NCI-H524 treated with DMSO at 0.1 percent for 48 hours (cell line): ENCODE measurements at regions not wholly inside any gene's neighbourhood (a gene's known extent, or its start where the extent isn't known, plus 50 kb on each side); places are given as distances from the start of the nearest gene placed in this dataset.
A peak's percentile ranks its signal among the peaks of the same experiment; 100 is the strongest.

Source experiments
- DNase-seq: peaks from one replicate; lab custom pipeline; 2025; lab: John Stamatoyannopoulos, UW

DNA sequence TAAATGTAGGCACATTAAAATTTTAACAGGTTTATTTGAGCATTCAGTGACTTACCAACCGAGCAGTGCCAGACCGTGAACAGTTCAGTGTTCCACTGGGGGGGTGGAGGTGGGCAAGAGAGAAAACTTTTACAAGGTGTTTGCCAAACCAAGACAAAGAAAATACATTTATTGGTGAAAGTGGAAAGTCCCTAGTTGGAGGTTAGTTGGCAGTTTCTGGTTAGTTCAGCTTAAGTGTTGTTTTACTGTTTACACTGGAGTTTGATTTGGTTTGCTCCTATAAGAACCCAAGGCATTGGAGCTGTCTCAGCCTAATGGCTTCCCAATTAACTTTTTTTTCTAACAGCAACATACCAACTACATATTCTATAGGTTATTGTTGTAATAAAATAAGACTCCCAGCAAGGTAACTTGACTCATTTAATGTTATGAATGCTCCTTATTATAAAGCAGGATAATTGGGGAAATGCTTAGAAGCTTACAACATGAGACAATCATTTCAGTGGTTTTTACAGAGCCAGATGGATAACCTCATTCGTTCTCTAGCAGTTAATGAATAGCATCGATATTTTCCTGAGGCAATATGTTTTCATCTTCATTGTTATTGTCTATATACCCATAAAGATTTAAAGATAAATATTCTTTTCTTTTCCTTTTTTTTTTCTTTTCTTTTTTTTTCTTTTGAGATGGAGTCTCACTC lies 115.8 kb downstream of the ETNK1 start:
- DNase-seq = no peak

DNA sequence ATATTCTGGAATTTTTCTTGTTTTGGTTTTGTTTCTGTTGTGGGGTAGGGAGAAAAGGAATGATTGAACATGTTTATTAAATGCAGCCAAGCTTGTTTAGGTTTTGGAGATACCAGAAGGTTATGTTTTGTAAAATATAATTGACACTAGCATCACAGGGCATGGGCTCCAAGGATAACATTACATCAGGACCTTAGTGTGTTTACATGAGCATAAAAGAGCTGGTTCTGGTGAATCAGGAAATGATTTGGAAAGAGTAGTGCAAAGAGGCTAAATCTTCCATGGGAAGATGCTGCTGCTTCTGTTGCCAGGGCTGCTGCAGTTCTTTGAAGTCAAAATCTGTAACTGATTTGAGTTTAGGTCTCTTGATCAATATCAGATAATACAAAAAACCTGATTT lies 118.7 kb downstream of the ETNK1 start:
- DNase-seq = no peak

DNA sequence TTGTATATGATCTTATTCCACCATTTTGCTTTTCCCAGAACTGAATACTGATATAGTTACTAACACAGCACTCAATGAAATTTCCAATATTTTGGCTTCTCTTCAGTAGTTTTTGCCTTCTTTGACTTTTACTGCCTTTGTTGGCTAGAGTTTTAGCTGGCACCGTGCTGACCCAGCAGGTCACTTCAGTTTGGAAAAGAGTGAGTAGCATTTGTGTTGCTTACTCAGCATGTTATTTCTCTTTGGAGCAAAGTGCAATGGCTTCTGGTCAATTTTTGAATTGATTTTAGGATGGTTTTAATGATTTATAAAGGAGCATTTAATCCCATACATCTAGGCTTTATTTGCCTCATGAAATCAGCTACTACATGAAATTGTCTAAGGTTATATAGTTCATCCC lies 119.2 kb downstream of the ETNK1 start:
- no peak for DNase-seq

DNA sequence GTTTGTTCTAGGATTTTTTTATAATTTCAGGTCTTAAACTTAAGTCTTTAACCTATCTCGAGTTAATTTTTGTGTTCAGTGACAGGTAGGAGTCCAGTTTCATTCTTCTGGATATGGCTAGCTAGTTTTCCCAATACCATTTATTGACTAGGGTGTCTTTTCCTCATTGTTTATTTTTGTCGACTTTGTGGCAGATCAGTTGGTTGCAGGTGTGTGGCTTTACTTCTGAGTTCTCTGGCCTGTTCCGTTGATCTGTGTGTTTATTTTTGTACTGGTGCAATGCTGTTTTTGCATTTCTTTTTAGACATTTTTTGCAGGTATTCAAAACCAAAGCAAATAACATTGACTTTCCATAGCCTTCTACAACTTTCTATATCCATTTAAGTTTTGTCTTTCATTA lies 121.7 kb downstream of the ETNK1 start:
- no peak for DNase-seq

DNA sequence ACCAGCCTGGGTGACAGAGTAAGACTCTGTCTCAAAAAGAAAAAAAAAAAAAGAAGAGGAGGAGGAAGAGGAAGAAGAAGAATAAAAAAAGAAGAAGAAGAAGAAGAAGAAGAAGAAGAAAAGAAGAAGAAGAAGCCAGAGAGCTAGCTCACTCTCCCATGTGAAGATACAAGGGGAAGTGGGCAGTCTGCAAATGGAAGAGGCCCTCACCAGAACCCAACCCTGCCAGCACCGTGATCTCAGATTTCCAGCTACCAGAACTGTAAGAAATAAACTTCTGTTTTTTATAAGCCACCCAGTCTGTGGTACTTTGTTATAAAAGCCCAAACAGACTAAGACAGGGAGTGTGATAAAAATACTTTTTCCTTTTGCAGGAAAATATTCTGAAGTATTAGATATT lies 130.7 kb downstream of the ETNK1 start:
- DNase-seq = no peak

DNA sequence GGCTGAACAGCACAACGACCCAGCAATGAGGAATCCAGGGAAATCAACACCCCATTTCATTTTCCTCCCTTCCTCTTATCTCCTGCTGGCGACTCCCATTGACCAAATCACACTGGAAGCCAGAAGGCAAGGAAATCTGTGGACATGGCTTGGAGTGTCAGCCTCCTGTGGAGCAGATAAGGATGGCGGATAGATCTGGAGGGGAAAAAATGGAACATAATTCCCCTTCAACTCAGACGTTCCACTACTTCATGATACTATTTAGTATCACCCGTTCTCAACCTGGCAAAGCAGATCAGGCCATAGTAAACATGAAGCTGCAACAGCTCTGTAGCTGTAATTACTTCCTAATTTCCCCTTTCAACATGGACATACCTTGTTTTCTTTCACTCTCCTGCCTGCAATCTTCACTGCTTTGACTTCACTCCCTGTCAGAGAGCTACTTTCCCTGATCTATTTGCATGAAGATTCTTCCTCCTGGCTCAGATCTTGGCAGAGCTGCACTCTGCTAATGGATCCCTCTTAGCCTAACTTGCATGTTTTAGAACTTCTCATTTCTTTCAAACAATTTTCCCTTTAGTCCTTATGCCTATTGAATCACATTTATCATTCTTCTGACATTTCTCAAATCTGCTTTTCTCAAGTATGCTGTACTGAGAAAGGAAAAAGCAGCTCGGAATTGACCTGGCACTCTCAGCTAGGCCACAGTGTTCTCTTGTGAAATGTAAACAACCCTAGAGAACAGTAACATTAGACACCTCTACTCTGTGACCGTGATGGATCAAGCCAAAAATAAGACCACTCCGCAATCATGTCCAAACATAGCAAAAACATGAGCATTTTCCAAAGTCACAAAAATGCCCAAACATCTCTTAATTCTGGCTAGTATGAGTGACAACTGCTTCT lies 135.1 kb downstream of the ETNK1 start:
- DNase-seq = no peak

DNA sequence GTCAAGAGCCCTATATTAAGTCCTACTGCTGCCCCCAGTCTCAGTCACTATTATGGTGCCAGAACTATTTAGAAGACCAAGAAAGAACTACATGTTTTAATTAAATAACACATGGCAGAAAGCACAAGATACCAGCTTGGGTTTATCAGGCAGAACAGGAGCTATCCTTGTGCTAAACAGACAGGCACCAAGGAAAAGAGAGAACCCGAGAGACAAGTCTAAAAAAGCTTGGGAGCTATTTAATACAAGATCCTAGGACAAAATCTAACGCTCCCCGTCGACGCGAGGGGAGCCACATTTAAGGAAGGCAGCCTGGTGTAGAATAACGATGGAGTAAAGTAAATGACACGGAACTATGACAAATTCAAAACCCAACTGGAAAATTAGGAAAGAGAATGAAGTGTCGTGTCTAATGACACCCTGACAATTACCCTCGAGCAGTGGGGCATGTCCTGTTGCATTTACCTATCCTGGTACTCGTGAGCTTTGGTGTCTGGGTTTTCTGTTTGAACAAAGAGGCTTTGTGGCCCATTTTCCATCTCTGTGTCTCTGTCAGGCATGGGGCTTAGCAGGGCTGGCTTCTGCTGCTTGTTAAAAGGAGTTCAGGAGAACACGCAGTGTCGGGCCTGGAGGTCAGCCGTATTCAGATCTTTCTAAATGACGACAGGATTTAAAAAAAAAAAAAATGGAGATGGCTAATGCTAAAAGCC lies 140.6 kb downstream of the ETNK1 start:
- DNase-seq = no peak

DNA sequence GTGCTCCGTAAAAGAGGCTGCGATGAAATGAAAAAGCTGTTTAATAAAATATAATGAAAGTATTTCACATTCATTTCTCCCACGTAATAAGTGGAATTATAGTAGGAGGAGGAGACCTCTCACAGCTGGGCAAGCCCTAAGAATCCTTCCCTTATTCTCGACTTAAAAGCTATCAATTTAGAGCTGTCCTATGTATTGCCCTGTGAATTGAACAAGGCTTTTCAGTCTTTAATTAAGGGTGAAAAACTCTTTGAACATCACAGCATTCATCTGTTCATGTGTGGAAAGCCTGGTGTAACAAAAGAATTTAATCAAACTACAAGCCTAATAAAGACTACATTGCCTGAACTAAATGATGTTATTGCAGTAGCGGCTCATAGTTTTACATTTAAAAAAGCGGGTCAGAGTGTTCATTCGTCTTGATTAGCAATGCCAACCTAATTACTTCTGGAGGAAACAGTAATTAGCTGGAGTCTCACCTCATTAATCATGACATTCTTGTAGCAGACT lies 142.0 kb downstream of the ETNK1 start:
- no peak for DNase-seq

DNA sequence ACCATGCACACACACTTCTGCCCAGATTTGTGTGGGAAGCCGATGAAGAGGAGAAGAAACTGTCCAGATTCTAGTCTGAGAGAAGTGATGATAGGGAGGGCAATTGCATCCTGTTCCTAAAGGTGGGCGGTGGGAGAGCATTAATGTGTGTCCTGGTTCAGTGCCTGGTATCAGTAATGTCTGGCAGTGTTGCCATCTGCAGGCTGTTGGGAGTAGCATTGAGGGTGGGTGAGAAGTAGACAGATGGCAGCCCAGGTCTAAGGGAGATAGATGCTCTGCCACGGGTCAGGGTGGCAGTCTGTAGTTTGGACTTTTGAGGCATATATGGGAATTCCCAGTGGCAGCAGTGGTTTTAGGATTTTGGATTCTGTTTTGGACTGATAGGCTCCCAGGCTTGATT lies 156.4 kb downstream of the ETNK1 start:
- no peak for DNase-seq

DNA sequence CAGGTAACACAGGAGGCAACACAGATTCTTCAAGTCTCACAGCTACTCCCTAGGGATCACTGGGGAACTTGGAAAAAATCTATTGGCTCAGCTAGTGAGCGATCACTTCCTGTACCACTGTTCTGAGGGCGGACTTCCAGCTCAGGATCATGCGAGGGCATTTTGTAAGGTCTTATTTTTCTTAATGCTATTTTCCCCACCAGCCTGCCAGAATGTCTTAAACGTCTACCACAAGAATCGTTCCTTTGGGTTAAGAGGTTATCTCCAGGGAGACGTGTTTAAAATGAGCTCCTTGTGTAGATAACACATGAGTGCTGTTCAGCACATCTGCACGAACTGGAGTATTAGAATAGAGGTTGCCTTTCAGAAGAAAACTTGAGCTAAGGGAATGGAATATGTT lies 162.6 kb downstream of the ETNK1 start:
- DNase-seq = no peak

DNA sequence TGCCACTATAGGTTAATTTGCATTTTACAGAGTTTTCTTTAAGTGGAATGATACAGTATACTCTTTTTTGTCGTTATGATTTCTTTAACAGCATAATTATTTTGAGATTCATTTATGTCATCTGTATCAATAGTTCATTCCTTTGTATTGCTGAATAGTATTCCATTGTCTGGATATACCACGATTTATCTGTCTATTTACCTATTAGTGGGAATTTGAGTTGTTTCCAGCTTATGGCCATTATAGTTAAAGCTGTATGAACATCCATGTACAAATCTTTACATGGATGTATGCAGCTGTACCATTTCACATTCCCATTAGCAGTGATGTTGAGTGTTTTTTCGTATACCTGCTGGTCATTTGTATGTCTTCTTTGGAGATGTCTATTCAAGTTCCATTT lies 163.9 kb downstream of the ETNK1 start:
- no peak for DNase-seq

DNA sequence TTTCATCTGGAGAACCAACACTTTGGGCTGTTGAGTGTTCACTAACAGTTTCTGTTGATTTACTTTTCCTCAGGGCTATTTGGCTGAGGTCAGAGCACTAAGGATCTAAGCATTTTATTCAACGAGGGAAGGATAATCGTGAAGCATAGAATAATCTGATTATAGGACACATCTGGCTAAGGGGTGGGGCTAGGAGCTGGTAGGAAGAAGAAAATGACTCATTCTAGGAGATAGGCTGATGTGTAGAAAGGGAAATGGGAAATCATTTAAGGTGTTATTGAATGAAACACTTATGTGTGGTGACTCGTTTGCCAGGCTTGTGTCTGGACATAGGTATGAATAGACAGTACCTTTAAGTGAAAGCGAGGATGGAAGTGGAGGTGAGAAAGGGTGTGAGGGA lies 167.2 kb downstream of the ETNK1 start:
- no peak for DNase-seq

DNA sequence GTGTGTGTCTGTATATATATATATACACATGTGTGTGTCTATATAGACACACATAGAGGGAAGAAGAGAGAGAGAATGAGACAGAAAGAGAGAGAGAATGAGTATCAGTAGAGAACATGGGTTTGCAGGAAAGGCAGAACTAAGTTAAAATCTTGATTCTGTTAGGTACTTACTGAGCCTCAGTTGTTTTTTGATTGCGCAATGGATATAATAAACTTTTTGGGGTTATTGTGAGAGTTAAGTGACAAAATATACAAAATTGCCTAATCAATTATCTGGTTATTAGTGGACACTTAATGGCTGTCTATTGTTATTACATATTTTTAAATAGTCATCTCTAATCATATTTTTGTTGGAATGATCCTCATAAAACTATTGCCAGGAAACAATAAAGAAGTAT lies 169.0 kb downstream of the ETNK1 start:
- DNase-seq = no peak

DNA sequence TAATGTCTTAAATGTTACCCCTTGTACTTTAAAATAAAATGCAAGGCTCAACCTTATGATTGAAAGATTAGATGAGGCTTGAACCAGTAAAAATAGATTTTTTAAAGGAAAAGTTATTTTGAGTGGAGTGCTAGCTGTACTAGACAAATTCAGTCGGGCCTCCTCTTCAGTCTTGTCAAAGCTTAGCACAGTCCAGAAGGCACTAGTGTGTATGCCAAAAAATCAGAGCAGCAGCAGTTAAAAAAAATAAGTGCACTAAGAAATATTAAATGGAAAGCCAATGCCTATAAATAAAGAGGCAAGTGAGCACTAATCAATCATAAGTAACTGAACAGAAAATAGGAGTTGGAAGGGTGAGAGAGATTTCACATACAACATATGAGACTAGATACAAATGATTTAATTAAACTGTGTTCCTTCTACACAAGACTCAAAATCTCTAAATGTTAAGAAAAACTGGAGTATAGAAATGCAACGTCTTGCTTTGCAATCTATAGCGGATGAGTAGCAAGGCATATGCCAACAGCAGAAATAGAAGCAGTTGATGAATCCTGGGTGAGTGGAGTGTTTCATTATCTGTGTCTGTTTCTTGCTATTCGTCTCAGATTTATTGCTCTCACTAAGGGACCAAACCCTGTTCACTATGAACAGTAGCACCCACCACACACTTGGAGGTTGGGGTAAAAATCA lies 172.1 kb downstream of the ETNK1 start:
- no peak for DNase-seq

DNA sequence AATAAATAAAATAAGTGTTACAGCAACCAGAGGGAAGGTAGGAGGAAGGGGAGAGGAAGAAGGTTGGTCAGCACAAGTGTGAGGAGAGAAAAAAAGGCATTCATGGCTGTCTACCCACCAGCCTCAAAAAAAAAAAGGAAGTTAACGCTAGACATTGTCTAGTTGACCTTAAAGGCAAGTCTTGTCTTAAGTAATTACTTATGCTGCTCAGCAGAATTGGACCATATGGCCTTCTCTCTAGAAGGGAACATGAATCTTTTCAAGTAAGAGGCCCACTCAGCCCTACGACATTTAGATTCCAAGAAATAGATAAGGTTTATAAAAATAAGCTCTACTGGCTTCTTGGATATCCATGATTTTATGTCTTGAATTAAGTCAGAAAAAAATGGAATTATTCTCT lies 172.7 kb downstream of the ETNK1 start:
- peak; percentile 1 for DNase-seq

DNA sequence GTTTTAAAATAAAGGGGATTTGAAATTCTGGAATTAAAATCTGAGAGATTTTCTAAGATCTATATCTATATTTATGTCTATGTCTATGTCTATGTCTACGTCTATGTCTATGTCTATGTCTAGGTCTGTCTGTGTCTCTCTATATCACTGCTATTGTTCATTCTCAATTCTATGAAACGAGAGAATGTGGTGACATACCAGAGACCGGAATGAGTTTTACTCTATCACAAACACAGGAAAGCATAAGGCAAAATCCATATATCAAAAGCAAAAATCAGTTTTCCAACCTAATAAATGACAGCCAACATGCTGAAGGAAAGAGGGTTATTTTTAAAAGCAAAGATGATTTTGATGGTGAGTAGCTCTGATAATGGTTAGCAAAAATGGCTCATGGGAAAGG lies 173.1 kb downstream of the ETNK1 start:
- DNase-seq = no peak

DNA sequence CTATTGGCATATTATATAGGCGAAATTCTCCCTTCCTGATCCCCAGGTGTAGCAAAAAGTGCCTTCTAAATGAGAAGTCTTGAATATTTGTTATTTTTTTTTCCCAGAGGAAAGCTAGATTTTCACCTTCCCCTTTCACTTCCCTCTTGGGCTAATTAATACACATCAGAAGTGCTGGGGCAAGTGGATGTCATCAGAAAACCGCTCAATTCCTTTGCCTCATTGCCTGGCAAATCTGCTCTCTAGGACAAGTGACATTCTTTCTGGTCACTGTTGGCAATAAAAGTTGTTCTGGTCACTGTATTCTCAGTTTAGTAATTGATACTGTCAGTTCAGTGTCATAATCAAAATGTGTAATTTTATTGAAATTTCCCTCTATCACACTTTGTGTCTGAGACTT lies 174.5 kb downstream of the ETNK1 start:
- no peak for DNase-seq

DNA sequence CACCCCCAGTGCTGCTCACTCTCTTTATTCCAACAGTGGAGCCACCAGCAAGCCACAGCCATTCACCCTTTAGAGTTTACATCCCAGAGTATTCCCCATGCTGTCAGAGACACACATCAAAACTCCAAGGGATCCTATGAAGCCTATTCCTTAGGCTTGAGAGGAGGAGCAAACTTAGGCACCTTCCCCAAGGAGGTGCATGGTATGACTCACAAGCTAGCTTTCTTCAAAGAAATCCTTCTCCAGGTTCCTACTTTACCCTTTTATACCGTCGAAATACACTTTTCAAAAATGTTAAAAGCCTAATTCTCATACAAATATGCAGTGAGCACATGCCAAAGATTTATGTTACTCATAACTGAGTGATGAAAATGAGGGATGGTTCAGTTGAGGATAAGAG lies 175.4 kb downstream of the ETNK1 start:
- no peak for DNase-seq

DNA sequence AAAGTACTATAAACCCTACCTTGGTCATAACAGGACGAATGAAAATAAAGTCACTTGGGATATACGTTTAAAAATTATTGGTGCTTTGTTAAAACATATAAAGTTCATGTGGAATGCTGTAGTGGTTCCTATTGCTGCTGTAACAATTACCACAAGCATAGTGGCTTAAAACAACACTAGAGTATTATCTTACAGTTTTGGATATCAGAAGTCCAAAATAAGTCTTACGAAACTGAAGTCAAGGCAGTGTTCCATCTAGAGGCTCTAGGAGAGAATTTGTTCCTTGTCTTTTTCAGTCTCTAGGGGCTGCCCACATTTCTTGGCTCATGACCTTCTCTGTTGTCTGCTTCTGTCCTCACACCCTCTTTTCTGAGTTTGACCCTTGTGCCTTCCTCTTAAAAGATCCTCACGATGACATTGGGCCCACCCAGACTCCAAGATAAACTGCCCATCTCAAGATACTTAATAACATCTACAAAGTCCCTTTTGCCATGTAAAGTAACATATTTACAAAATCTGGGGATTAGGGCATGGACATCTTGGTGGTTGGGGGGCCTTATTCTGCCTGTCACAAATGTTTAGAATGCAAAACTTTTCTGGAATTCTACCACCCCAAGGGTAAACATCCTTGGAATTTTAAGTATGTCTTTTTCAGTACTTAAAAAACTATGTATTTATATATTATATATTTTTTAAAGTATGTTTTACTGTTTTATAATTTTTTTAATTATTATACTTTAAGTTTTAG lies 178.1 kb downstream of the ETNK1 start:
- DNase-seq = no peak

DNA sequence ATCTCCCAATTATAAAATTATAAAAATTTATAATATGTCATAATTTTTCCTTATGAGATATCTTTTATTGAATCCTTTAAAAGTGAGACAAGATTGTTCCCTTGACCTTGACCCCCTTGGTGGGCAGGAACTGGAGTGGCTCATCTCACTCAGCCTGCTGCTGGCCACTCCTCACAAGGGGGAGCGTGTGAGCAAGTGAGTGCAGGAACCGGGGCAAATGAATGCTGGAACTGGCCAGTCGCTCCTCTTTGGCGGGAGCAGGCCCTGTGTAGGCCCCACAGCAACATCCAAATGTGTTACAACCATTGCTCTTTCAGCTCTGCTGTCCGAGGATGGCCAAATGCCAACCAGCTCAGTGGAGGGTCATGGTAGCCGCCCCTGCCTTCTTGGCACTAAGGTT lies 178.8 kb downstream of the ETNK1 start:
- no peak for DNase-seq

DNA sequence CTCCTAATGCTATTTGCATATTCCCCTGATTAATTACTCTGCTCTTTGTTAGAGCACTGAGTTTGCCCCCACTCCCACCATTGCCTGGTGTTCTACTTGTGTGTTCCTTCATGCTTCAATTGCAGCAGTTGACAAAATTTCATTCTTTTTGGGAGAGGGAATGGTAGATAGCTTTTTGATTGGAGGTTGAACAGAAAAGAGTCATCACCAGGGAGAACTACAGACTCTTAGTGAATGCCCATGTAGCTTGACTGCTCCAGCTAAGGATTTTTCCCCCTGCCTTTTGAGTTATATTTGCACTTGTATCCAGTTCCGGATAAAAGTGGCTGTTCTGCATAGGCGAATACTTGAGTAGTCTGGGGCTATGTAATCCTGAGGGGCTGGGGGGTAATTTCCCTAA lies 183.9 kb downstream of the ETNK1 start:
- DNase-seq = no peak
